Mesenchymal stem cell (in vitro differentiated cells and primary cell): ENCODE measurements at regions not wholly inside any gene's neighbourhood (a gene's known extent, or its start where the extent isn't known, plus 50 kb on each side); places are given as distances from the start of the nearest gene placed in this dataset.

Source experiments
- DNase-seq: peaks from one replicate; pipeline ENCODE4 v3.0.0-alpha.2; 2013
- H2AFZ ChIP-seq: one replicate; pipeline ENCODE4 v1.6.1; 2013; ENCODE audit warnings: low read depth, mild to moderate bottlenecking, control low read depth, inconsistent platforms, low read length, moderate library complexity
- H2AK5ac ChIP-seq: 2 replicates; pipeline ENCODE4 v1.6.1; 2013; ENCODE audit warnings: low read length, moderate library complexity, mild to moderate bottlenecking, inconsistent platforms; ENCODE audit not compliant: severe bottlenecking
- H2BK120ac ChIP-seq: one replicate; pipeline ENCODE4 v1.6.1; 2013; ENCODE audit warnings: low read depth, mild to moderate bottlenecking, inconsistent platforms, low read length, moderate library complexity
- H2BK12ac ChIP-seq, 2 experiments: one replicate each; pipeline ENCODE4 v1.6.1; 2013; ENCODE audit warnings: inconsistent platforms in 2 of 2, low read length in 2 of 2, mild to moderate bottlenecking in 2 of 2, moderate library complexity in 2 of 2, control low read depth in 1 of 2
- H2BK15ac ChIP-seq: one replicate; pipeline ENCODE4 v1.6.1; 2013; ENCODE audit warnings: mild to moderate bottlenecking, low read depth, inconsistent platforms; ENCODE audit not compliant: poor library complexity, severe bottlenecking
- H2BK5ac ChIP-seq: 2 replicates; pipeline ENCODE4 v1.6.1; 2013; ENCODE audit warnings: low read depth, mild to moderate bottlenecking, low read length, control low read depth, inconsistent platforms; ENCODE audit not compliant: poor library complexity, severe bottlenecking
- H3K14ac ChIP-seq, 2 experiments: one replicate each; pipeline ENCODE4 v1.6.1; 2013; ENCODE audit warnings: inconsistent platforms in 2 of 2, low read length in 2 of 2, control low read depth in 1 of 2, mild to moderate bottlenecking in 1 of 2, moderate library complexity in 1 of 2
- H3K18ac ChIP-seq, 2 experiments: one replicate each; pipeline ENCODE4 v1.6.1; 2013; ENCODE audit warnings: inconsistent platforms in 2 of 2, low read length in 2 of 2, control low read depth in 1 of 2, low read depth in 1 of 2, mild to moderate bottlenecking in 1 of 2
- H3K23ac ChIP-seq, 2 experiments: one replicate each; pipeline ENCODE4 v1.6.1; 2013; ENCODE audit warnings: inconsistent platforms in 2 of 2, low read length in 2 of 2, mild to moderate bottlenecking in 2 of 2, moderate library complexity in 2 of 2, control low read depth in 1 of 2
- H3K27ac ChIP-seq: 2 replicates; pipeline ENCODE4 v1.5.1; 2013; ENCODE audit warnings: mild to moderate bottlenecking, moderate library complexity, low read length, control low read depth, inconsistent platforms; ENCODE audit not compliant: poor library complexity, severe bottlenecking
- H3K27me3 ChIP-seq, 2 experiments: 2 replicates each; pipeline versions ENCODE4 v1.6.1 to v1.7.0; 2013; ENCODE audit warnings: low read length in 2 of 2, mild to moderate bottlenecking in 2 of 2, moderate library complexity in 2 of 2, control low read depth in 1 of 2, inconsistent platforms in 1 of 2; ENCODE audit not compliant: control insufficient read depth in 1 of 2, insufficient read depth in 1 of 2
- H3K36me3 ChIP-seq, 2 experiments: 2 replicates each; pipeline versions ENCODE4 v1.6.1 to v1.7.0; 2013; ENCODE audit warnings: low read length in 2 of 2, control low read depth in 1 of 2, inconsistent platforms in 1 of 2, low read depth in 1 of 2, mild to moderate bottlenecking in 1 of 2; ENCODE audit not compliant: insufficient read depth in 2 of 2, control insufficient read depth in 1 of 2
- H3K4ac ChIP-seq, 2 experiments: one replicate each; pipeline ENCODE4 v1.6.1; 2013; ENCODE audit warnings: inconsistent platforms in 2 of 2, low read length in 2 of 2, mild to moderate bottlenecking in 2 of 2, moderate library complexity in 2 of 2, control low read depth in 1 of 2, low read depth in 1 of 2
- H3K4me1 ChIP-seq: 2 replicates; pipeline ENCODE4 v1.6.1; 2013; ENCODE audit warnings: low read depth, low read length, control low read depth; ENCODE audit not compliant: control insufficient read depth, insufficient read depth
- H3K4me2 ChIP-seq: 2 replicates; pipeline ENCODE4 v1.6.1; 2013; ENCODE audit warnings: low read length, mild to moderate bottlenecking, inconsistent platforms; ENCODE audit not compliant: poor library complexity, severe bottlenecking
- H3K4me3 ChIP-seq, 2 experiments: 2 replicates each; pipeline versions ENCODE4 v1.5.1 to v1.7.0; 2013; ENCODE audit warnings: low read length in 2 of 2, mild to moderate bottlenecking in 2 of 2, control low read depth in 1 of 2, low read depth in 1 of 2; ENCODE audit not compliant: insufficient read depth in 1 of 2
- H3K79me1 ChIP-seq: replicated peaks from 2 replicates; pipeline ENCODE4 v1.6.1; 2013; ENCODE audit warnings: mild to moderate bottlenecking, control low read depth, low read length, inconsistent platforms; ENCODE audit not compliant: poor library complexity, severe bottlenecking
- H3K9ac ChIP-seq: 2 replicates; pipeline ENCODE4 v1.7.0; 2013; ENCODE audit warnings: mild to moderate bottlenecking, low read length, moderate library complexity
- H3K9me3 ChIP-seq: 2 replicates; pipeline ENCODE4 v1.7.0; 2013; ENCODE audit warnings: mild to moderate bottlenecking, low read length; ENCODE audit not compliant: control insufficient read depth
- H4K8ac ChIP-seq: one replicate; pipeline ENCODE4 v1.6.1; 2013; ENCODE audit warnings: inconsistent platforms, mild to moderate bottlenecking, low read length, moderate library complexity
- H4K91ac ChIP-seq: one replicate; pipeline ENCODE4 v1.6.1; 2013; ENCODE audit warnings: mild to moderate bottlenecking, low read length, inconsistent platforms
- WGBS: methylation state at CpG from one replicate; pipeline ENCODE4 v1.1.7; 2013; ENCODE audit warnings: mixed read lengths; 5-methylcytosine and 5-hydroxymethylcytosine counted together

- Histone ChIP-seq H3K9ac (no peak overlapping the region), H4K91ac (no peak overlapping the region), H2BK15ac (no peak overlapping the region), H3K23ac (no peak overlapping the region), H3K79me1 (no peaks in the 10 kb centered on the region), H2AK5ac (no peak overlapping the region), H3K4me3 (no peak overlapping the region), H3K4me2 (no peak overlapping the region), H3K4ac (no peak overlapping the region), H3K14ac (no peak overlapping the region), H3K9me3 (no peaks in the 10 kb centered on the region), H2BK12ac (no peak overlapping the region), H3K18ac (no peak overlapping the region), H2BK5ac (no peak overlapping the region), H2BK120ac (no peak overlapping the region), H3K4me1 (no peaks in the 10 kb centered on the region), H2AFZ (no peak overlapping the region), H3K27me3 (peaks cover 0 to 5% of the 10 kb centered on the region in 2 experiments), H4K8ac (no peak overlapping the region), H3K36me3 (no peaks in the 10 kb centered on the region), H3K27ac (no peak overlapping the region)
- 60% methylated on average over 2 of the region's 2 CpGs for WGBS
- DNase-seq = no peak
Measured at GRCh38 chr22:33119044-33119443, 60.9 kb upstream of the SYN3 start.

GRCh38 chr22:33117821-33118220 lies 59.6 kb upstream of the SYN3 start:
- no peak overlapping the region for H4K91ac ChIP-seq

DNA sequence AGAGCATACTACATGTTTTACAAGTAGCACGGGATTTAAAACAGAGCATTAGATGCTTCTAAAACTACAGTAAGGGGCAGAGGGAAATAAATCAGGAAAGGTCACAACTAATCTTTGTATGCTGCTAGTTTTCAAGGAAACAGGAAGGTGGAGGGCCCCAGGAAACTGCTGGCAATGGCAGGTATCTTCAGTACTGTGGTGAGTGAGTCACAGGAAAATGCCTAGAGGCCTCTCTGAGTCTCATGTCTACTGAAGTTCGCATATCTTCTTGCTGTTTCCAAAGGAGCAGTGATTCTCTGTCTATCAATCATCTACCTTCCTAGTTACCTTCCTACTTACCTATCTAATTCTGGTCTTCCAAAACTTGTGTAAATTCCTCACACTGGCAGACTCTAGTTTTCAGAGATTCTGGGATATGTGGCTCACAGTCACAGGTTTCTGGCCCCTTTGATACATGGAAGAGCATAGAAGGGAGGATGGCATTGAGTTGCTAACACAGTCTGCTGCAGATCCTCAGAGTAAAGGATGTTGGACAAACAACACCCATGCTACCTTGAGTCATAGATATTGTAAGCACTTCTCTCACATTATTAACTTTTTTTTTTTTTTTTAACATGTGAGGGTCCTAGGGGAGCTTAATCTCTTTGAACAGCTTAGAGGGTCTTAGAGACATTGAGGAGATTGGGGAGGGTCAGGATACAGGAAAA lies 58.8 kb upstream of the SYN3 start:
- no peak overlapping the region for H3K18ac ChIP-seq
- no peak for DNase-seq
- H3K4me3 ChIP-seq = no peak overlapping the region
- H4K91ac ChIP-seq = no peak overlapping the region
- no peaks in the 10 kb centered on the region for H3K36me3 ChIP-seq
- no peak overlapping the region for H4K8ac ChIP-seq
- H3K4me1 ChIP-seq = no peaks in the 10 kb centered on the region
- H2BK120ac ChIP-seq = no peak overlapping the region
- H2AK5ac ChIP-seq = no peak overlapping the region
- no peak overlapping the region for H3K4me2 ChIP-seq
- no peak overlapping the region for H3K14ac ChIP-seq
- no peak overlapping the region for H2BK5ac ChIP-seq
- H2BK12ac ChIP-seq = no peak overlapping the region
- no peaks in the 10 kb centered on the region for H3K79me1 ChIP-seq
- H3K27me3 ChIP-seq = peaks cover 0 to 10% of the 10 kb centered on the region in 2 experiments
- H3K23ac ChIP-seq = no peak overlapping the region
- 66% methylated on average over 2 of the region's 2 CpGs for WGBS
- no peak overlapping the region for H3K4ac ChIP-seq
- no peak overlapping the region for H3K27ac ChIP-seq
- no peak overlapping the region for H2AFZ ChIP-seq
- H2BK15ac ChIP-seq = no peak overlapping the region
- H3K9me3 ChIP-seq = no peaks in the 10 kb centered on the region
- H3K9ac ChIP-seq = no peak overlapping the region

More at GRCh38 chr22:33117821-33118220, 59.6 kb upstream of the SYN3 start:
- H2BK15ac ChIP-seq = no peak overlapping the region
- no peak overlapping the region for H2BK12ac ChIP-seq
- no peak for DNase-seq
- H3K4me3 ChIP-seq = no peak overlapping the region
- no peak overlapping the region for H3K4ac ChIP-seq
- H3K36me3 ChIP-seq = no peaks in the 10 kb centered on the region
- no peak overlapping the region for H2BK120ac ChIP-seq
- peaks cover 0 to 5% of the 10 kb centered on the region in 2 experiments for H3K27me3 ChIP-seq
- H3K4me1 ChIP-seq = no peaks in the 10 kb centered on the region
- H2AFZ ChIP-seq = no peak overlapping the region
- H4K8ac ChIP-seq = no peak overlapping the region
- H3K79me1 ChIP-seq = no peaks in the 10 kb centered on the region
- no peak overlapping the region for H3K14ac ChIP-seq
- no peak overlapping the region for H2BK5ac ChIP-seq
- no peak overlapping the region for H3K27ac ChIP-seq
- no peak overlapping the region for H3K23ac ChIP-seq
- H3K9me3 ChIP-seq = no peaks in the 10 kb centered on the region
- H3K4me2 ChIP-seq = no peak overlapping the region
- H3K18ac ChIP-seq = no peak overlapping the region
- H2AK5ac ChIP-seq = no peak overlapping the region
- H3K9ac ChIP-seq = no peak overlapping the region

GRCh38 chr22:33114565-33114964 lies 56.4 kb upstream of the SYN3 start:
- Histone ChIP-seq H3K4me3 (no peak overlapping the region), H3K27me3 (peaks cover 0 to 5% of the 10 kb centered on the region in 2 experiments), H2BK12ac (no peak overlapping the region), H4K8ac (no peak overlapping the region), H3K79me1 (no peaks in the 10 kb centered on the region), H2BK5ac (no peak overlapping the region), H3K9me3 (no peaks in the 10 kb centered on the region), H2AFZ (no peak overlapping the region), H3K4me2 (no peak overlapping the region), H2BK15ac (no peak overlapping the region), H2AK5ac (no peak overlapping the region), H3K4me1 (no peaks in the 10 kb centered on the region), H3K9ac (no peak overlapping the region), H2BK120ac (no peak overlapping the region), H3K18ac (no peak overlapping the region), H3K36me3 (no peaks in the 10 kb centered on the region), H3K23ac (no peak overlapping the region), H3K14ac (no peak overlapping the region), H3K4ac (no peak overlapping the region), H4K91ac (no peak overlapping the region), H3K27ac (no peak overlapping the region)
- no peak for DNase-seq
